ENCODE measurements at regions not wholly inside any gene's neighbourhood (a gene's known extent, or its start where the extent isn't known, plus 50 kb on each side); places are given as distances from the start of the nearest gene placed in this dataset.
"Not testable (repeated sequence)": the region's sequence is repeated elsewhere in the genome, so short reads cannot be mapped to it uniquely, and the experiment has no call there.

- DNase-seq (ENCODE audit: low read depth); in situ Hi-C loops (cut with HindIII; ENCODE audit: low pct_unique_long_range_greater_than_20kb, low sequenced_read_pairs): not testable (repeated sequence)
Observed at GRCh38 chr21:6363591-6363990, 4157.8 kb upstream of the TPTE start.

GRCh38 chr21:6368824-6369223 lies 4152.6 kb upstream of the TPTE start:
- peak; percentile 56 for DNase-seq (ENCODE audit: low read depth)
- in situ Hi-C loops (cut with HindIII; ENCODE audit: low pct_unique_long_range_greater_than_20kb, low sequenced_read_pairs): not testable (repeated sequence)

- DNase-seq (ENCODE audit: low read depth): peak; percentile 21
- in situ Hi-C loops (cut with HindIII; ENCODE audit: low pct_unique_long_range_greater_than_20kb, low sequenced_read_pairs): not testable (repeated sequence)
Observed at GRCh38 chr21:6373253-6373652, 4148.1 kb upstream of the TPTE start.

GRCh38 chr21:6374232-6374631 lies 4147.2 kb upstream of the TPTE start:
- in situ Hi-C loops (cut with HindIII; ENCODE audit: low pct_unique_long_range_greater_than_20kb, low sequenced_read_pairs); DNase-seq (ENCODE audit: low read depth): not testable (repeated sequence)

- DNase-seq (ENCODE audit: low read depth); in situ Hi-C loops (cut with HindIII; ENCODE audit: low pct_unique_long_range_greater_than_20kb, low sequenced_read_pairs): not testable (repeated sequence)
Observed at GRCh38 chr21:6374926-6375325, 4146.5 kb upstream of the TPTE start.

- in situ Hi-C loops (cut with HindIII; ENCODE audit: low pct_unique_long_range_greater_than_20kb, low sequenced_read_pairs): not testable (repeated sequence)
Observed at GRCh38 chr21:6375776-6376175, 4145.6 kb upstream of the TPTE start.

GRCh38 chr21:6376321-6377070 lies 4144.9 kb upstream of the TPTE start:
- in situ Hi-C loops (cut with HindIII; ENCODE audit: low pct_unique_long_range_greater_than_20kb, low sequenced_read_pairs); DNase-seq (ENCODE audit: low read depth): not testable (repeated sequence)

More at GRCh38 chr21:6375776-6376175, 4145.6 kb upstream of the TPTE start:
- DNase-seq (ENCODE audit: low read depth): not testable (repeated sequence)
